Brain microvascular endothelial cell (primary cell): ENCODE measurements at regions not wholly inside any gene's neighbourhood (a gene's known extent, or its start where the extent isn't known, plus 50 kb on each side); places are given as distances from the start of the nearest gene placed in this dataset.

Experiments used
- DNase-seq: peaks from one replicate; pipeline ENCODE4 v3.0.0-alpha.2; 2020
- H3K27ac ChIP-seq: fragments of 250-450 bp; sonication (Bioruptor Pico); 2 replicates; pipeline ENCODE4 v1.5.1; 2020; ENCODE audit warnings: mild to moderate bottlenecking, moderate library complexity
- H3K27me3 ChIP-seq: fragments of 250-450 bp; sonication (Bioruptor Pico); replicated peaks from 2 replicates; pipeline ENCODE4 v1.5.1; 2020; ENCODE audit warnings: mild to moderate bottlenecking
- H3K36me3 ChIP-seq: fragments of 250-450 bp; sonication (Bioruptor Pico); replicated peaks from 2 replicates; pipeline ENCODE4 v1.5.1; 2020; ENCODE audit warnings: mild to moderate bottlenecking
- H3K4me3 ChIP-seq: 2 replicates; pipeline ENCODE4 v1.5.1; 2011; ENCODE audit warnings: low read depth, mild to moderate bottlenecking, control low read depth, low read length, moderate library complexity
- CTCF ChIP-seq: IDR thresholded peaks from 2 replicates; pipeline ENCODE4 v1.5.1; 2011; ENCODE audit warnings: low read depth, mild to moderate bottlenecking, moderate library complexity, low read length, control low read depth, inconsistent platforms; ENCODE audit errors: missing control alignments
- in situ Hi-C: cut with HindIII; loops from 2 replicates; pipeline ENCODE4 v1.10.0; 2017; ENCODE audit warnings: low sequenced_read_pairs, low pct_ligation_motif_present

- no peak for TF ChIP-seq CTCF
- Histone ChIP-seq H3K27me3 (no peaks in the 10 kb centered on the region), H3K4me3 (no peak overlapping the region), H3K36me3 (no peaks in the 10 kb centered on the region), H3K27ac (no peak overlapping the region)
- in situ Hi-C loops: loop anchor here (25.0 kb wide), 1 partner anchor 326 kb away; no protein-coding TSS in a partner anchor
- DNase-seq: no peak
These were observed 206.6 kb upstream of the RASA1 start for GRCh38 chr5:87061046-87061445.

- no peak for DNase-seq
- TF ChIP-seq CTCF: no peak
- no peak overlapping the region for H3K27ac ChIP-seq
- no peaks in the 10 kb centered on the region for H3K36me3 ChIP-seq
- in situ Hi-C loops: loop anchor here (25.0 kb wide), 1 partner anchor 318 kb away; no protein-coding TSS in a partner anchor
- no peaks in the 10 kb centered on the region for H3K27me3 ChIP-seq
- H3K4me3 ChIP-seq: no peak overlapping the region
These were observed 198.4 kb upstream of the RASA1 start for GRCh38 chr5:87069311-87069710.

DNA sequence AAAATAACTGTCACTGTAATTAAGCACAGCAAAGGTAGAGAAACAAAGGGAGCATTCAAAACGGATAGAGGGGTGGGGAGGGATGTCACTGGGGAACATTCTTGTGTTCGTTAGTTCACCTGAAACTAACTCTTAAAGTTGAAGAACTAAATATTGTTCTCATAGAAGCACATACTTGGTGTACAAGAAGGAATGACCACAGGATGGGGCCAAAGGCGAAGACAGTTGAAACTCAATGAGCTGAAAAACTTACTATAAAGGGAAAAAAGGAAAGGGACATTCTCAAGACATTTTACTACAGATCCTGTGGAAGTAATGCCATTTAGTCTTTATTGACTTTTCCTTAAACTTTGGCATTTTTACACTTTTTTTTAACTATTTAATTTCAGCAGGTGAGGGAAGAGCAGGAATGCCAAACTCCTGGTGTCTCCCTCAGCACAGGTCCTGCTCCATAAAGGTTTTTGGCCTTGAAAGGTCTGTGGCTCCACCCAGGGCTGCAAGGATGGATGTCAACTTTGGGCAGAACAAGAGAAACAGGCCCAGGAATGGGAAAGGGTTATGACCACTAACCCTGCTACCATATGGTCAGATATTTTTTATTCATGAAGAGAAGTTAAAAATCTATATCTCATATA lies 197.6 kb upstream of the RASA1 start:
- Histone ChIP-seq H3K4me3 (no peak overlapping the region), H3K27me3 (no peaks in the 10 kb centered on the region), H3K27ac (no peak overlapping the region), H3K36me3 (no peaks in the 10 kb centered on the region)
- peak; percentile 64 for DNase-seq
- TF ChIP-seq CTCF: peak; percentile 69
- in situ Hi-C loops: loop anchor here (25.0 kb wide), 1 partner anchor 317 kb away; no protein-coding TSS in a partner anchor

- Histone ChIP-seq H3K27me3 (no peaks in the 10 kb centered on the region), H3K27ac (no peak overlapping the region), H3K36me3 (no peaks in the 10 kb centered on the region), H3K4me3 (no peak overlapping the region)
- no peak for DNase-seq
- no peak for TF ChIP-seq CTCF
- in situ Hi-C loops: loop anchor here (25.0 kb wide), 1 partner anchor 313 kb away; no protein-coding TSS in a partner anchor
These were observed 193.6 kb upstream of the RASA1 start for GRCh38 chr5:87074072-87074471.

GRCh38 chr5:87074934-87075541 lies 192.6 kb upstream of the RASA1 start:
- no peak for DNase-seq
- Histone ChIP-seq H3K36me3 (no peaks in the 10 kb centered on the region), H3K4me3 (no peak overlapping the region), H3K27ac (no peak overlapping the region), H3K27me3 (no peaks in the 10 kb centered on the region)
- no peak for TF ChIP-seq CTCF
- in situ Hi-C loops: loop anchor here (25.0 kb wide), 1 partner anchor 312 kb away; no protein-coding TSS in a partner anchor

- Histone ChIP-seq H3K27me3 (no peaks in the 10 kb centered on the region), H3K27ac (no peak overlapping the region), H3K4me3 (no peak overlapping the region), H3K36me3 (no peaks in the 10 kb centered on the region)
- in situ Hi-C loops: no loop called here
- no peak for DNase-seq
- TF ChIP-seq CTCF: no peak
These were observed 191.3 kb upstream of the RASA1 start for GRCh38 chr5:87076411-87076810.
